ENCODE measurements at regions not wholly inside any gene's neighbourhood (a gene's known extent, or its start where the extent isn't known, plus 50 kb on each side); places are given as distances from the start of the nearest gene placed in this dataset.

- DNase-seq, result peak; percentile 29
These were observed 80.9 kb upstream of the SPATA31D4 start for GRCh38 chr9:81847181-81847915.

- DNase-seq, result peak; percentile 49
These were observed 79.8 kb upstream of the SPATA31D4 start for GRCh38 chr9:81848472-81848871.

- DNase-seq, result no peak
These were observed 78.5 kb upstream of the SPATA31D4 start for GRCh38 chr9:81849631-81850259.

- DNase-seq, result no peak
These were observed 77.5 kb upstream of the SPATA31D4 start for GRCh38 chr9:81850724-81851123.

GRCh38 chr9:81851340-81851739, 76.9 kb upstream of the SPATA31D4 start:
- DNase-seq, result peak; percentile 67

GRCh38 chr9:81852820-81853219, 75.4 kb upstream of the SPATA31D4 start:
- DNase-seq, result no peak

GRCh38 chr9:81855538-81855937, 72.7 kb upstream of the SPATA31D4 start:
- no peak for DNase-seq

GRCh38 chr9:81858657-81859430, 69.4 kb upstream of the SPATA31D4 start:
- DNase-seq, result no peak

- no peak for DNase-seq
These were observed 67.6 kb upstream of the SPATA31D4 start for GRCh38 chr9:81860581-81860980.

- no peak for DNase-seq
These were observed 66.6 kb upstream of the SPATA31D4 start for GRCh38 chr9:81861644-81862043.

- DNase-seq, result no peak
These were observed 60.1 kb upstream of the SPATA31D4 start for GRCh38 chr9:81868145-81868544.

- no peak for DNase-seq
These were observed 56.5 kb upstream of the SPATA31D4 start for GRCh38 chr9:81871695-81872094.

- no peak for DNase-seq
These were observed 54.0 kb upstream of the SPATA31D4 start for GRCh38 chr9:81874250-81874649.

GRCh38 chr9:81874931-81875330, 53.3 kb upstream of the SPATA31D4 start:
- DNase-seq, result peak; percentile 84

GRCh38 chr9:81877047-81877446, 51.2 kb upstream of the SPATA31D4 start:
- DNase-seq, result no peak

Measured in tongue (tissue), 1 donor.